Hepatocyte (in vitro differentiated cells): ENCODE measurements at regions not wholly inside any gene's neighbourhood (a gene's known extent, or its start where the extent isn't known, plus 50 kb on each side); places are given as distances from the start of the nearest gene placed in this dataset.
"Not testable (repeated sequence)": the region's sequence is repeated elsewhere in the genome, so short reads cannot be mapped to it uniquely, and the experiment has no call there.

ENCODE experiments used
- DNase-seq: peaks from one replicate; pipeline ENCODE4 v3.0.0-alpha.2; 2016; ENCODE audit warnings: low spot score
- H2AFZ ChIP-seq: fragments of 200-600 bp; sonication (generic); 2 replicates; pipeline ENCODE4 v1.6.0; 2016; ENCODE audit warnings: antibody characterized with exemption, mild to moderate bottlenecking
- H3K27ac ChIP-seq: fragments of 200-600 bp; sonication (generic); 2 replicates; pipeline ENCODE4 v1.5.1; 2016; ENCODE audit warnings: mild to moderate bottlenecking
- H3K27me3 ChIP-seq: fragments of 200-600 bp; sonication (generic); 2 replicates; pipeline ENCODE4 v1.6.1; 2016
- H3K36me3 ChIP-seq: fragments of 200-600 bp; sonication (generic); replicated peaks from 2 replicates; pipeline ENCODE4 v1.5.1; 2016; ENCODE audit warnings: low read depth; ENCODE audit not compliant: insufficient read depth
- H3K4me1 ChIP-seq: fragments of 200-600 bp; sonication (generic); 2 replicates; pipeline ENCODE4 v1.5.1; 2016; ENCODE audit warnings: mild to moderate bottlenecking, moderate library complexity; ENCODE audit not compliant: insufficient read depth
- H3K4me2 ChIP-seq: fragments of 200-600 bp; sonication (generic); 2 replicates; pipeline ENCODE4 v1.6.0; 2016
- H3K4me3 ChIP-seq: fragments of 200-600 bp; sonication (generic); 2 replicates; pipeline ENCODE4 v1.5.1; 2016; ENCODE audit warnings: mild to moderate bottlenecking
- H3K79me2 ChIP-seq: fragments of 200-600 bp; sonication (generic); 2 replicates; pipeline ENCODE4 v1.6.0; 2017; ENCODE audit warnings: mild to moderate bottlenecking
- H3K9me2 ChIP-seq: fragments of 200-600 bp; sonication (generic); replicated peaks from 2 replicates; pipeline ENCODE4 v1.6.0; 2017; ENCODE audit warnings: mild to moderate bottlenecking; ENCODE audit not compliant: insufficient read depth
- H3K9me3 ChIP-seq: fragments of 200-600 bp; sonication (generic); 2 replicates; pipeline ENCODE4 v1.5.1; 2016; ENCODE audit warnings: low read depth, mild to moderate bottlenecking
- H4K20me1 ChIP-seq: fragments of 200-600 bp; sonication (generic); 2 replicates; pipeline ENCODE4 v1.6.0; 2016; ENCODE audit warnings: mild to moderate bottlenecking; ENCODE audit not compliant: insufficient read depth, poor library complexity, severe bottlenecking
- CTCF ChIP-seq: fragments of 200-600 bp; sonication (generic); IDR thresholded peaks from 2 replicates; pipeline ENCODE4 v1.5.1; 2016; ENCODE audit warnings: antibody characterized with exemption, mild to moderate bottlenecking; ENCODE audit not compliant: poor library complexity
- EZH2 ChIP-seq: fragments of 200-600 bp; sonication (generic); IDR thresholded peaks from 2 replicates; pipeline ENCODE4 v1.6.1; 2016; ENCODE audit warnings: antibody characterized with exemption, mild to moderate bottlenecking, borderline replicate concordance
- EZH2phosphoT487 ChIP-seq: fragments of 200-600 bp; sonication (generic); IDR thresholded peaks from one replicate; pipeline ENCODE4 v1.6.1; 2018; ENCODE audit warnings: antibody characterized with exemption, mild to moderate bottlenecking, low read depth, moderate library complexity; ENCODE audit not compliant: unreplicated experiment, severe bottlenecking
- WGBS: methylation state at CpG from one replicate; pipeline ENCODE4 v1.1.6; 2016; ENCODE audit warnings: low lambda C conversion rate; ENCODE audit errors: missing lambda C conversion rate; 5-methylcytosine and 5-hydroxymethylcytosine counted together

GRCh38 chr21:9756677-9757076 is 764.7 kb upstream of the TPTE start:
- no peak overlapping the region for H3K4me3 ChIP-seq
- H3K9me3 ChIP-seq = peaks cover 38% of the 10 kb centered on the region
- no peaks in the 10 kb centered on the region for H3K79me2 ChIP-seq
- no peaks in the 10 kb centered on the region for H3K4me1 ChIP-seq
- no peaks in the 10 kb centered on the region for H3K9me2 ChIP-seq
- no peaks in the 10 kb centered on the region for H3K27me3 ChIP-seq
- no peak overlapping the region for H3K27ac ChIP-seq
- no peak overlapping the region for H3K4me2 ChIP-seq
- no peaks in the 10 kb centered on the region for H4K20me1 ChIP-seq
- no peak overlapping the region for H2AFZ ChIP-seq
- WGBS = 73% methylated on average over 9 of the region's 9 CpGs
- DNase-seq = no peak
- H3K36me3 ChIP-seq = no peaks in the 10 kb centered on the region
- TF ChIP-seq CTCF = no peak

- not testable (repeated sequence) for H3K4me3 ChIP-seq, H2AFZ ChIP-seq, H3K27me3 ChIP-seq, H3K4me1 ChIP-seq, H3K4me2 ChIP-seq, DNase-seq, H3K79me2 ChIP-seq, H4K20me1 ChIP-seq, H3K9me2 ChIP-seq, H3K36me3 ChIP-seq, H3K27ac ChIP-seq
- H3K9me3 ChIP-seq = peaks cover 38% of the 10 kb centered on the region
- WGBS = 59% methylated on average over 8 of the region's 9 CpGs
Observed at GRCh38 chr21:9757118-9757517, 764.3 kb upstream of the TPTE start.

- peaks cover 34% of the 10 kb centered on the region for H3K9me3 ChIP-seq
Observed at GRCh38 chr21:9757572-9757971, 763.8 kb upstream of the TPTE start.

GRCh38 chr21:9758141-9758540 is 763.2 kb upstream of the TPTE start:
- Histone ChIP-seq H3K4me3 (no peak overlapping the region), H3K36me3 (no peaks in the 10 kb centered on the region), H3K4me1 (no peaks in the 10 kb centered on the region), H3K9me3 (peaks cover 37% of the 10 kb centered on the region), H3K27me3 (no peaks in the 10 kb centered on the region), H2AFZ (no peak overlapping the region), H4K20me1 (no peaks in the 10 kb centered on the region), H3K27ac (no peak overlapping the region), H3K79me2 (no peaks in the 10 kb centered on the region), H3K4me2 (no peak overlapping the region), H3K9me2 (no peaks in the 10 kb centered on the region)
- TF ChIP-seq CTCF = no peak
- TF ChIP-seq EZH2 = no peak
- no peak for TF ChIP-seq EZH2phosphoT487
- 67% methylated on average over 6 of the region's 6 CpGs for WGBS
- DNase-seq = no peak

More at GRCh38 chr21:9757572-9757971, 763.8 kb upstream of the TPTE start:
- H4K20me1 ChIP-seq, H3K4me2 ChIP-seq, H3K36me3 ChIP-seq, H2AFZ ChIP-seq, H3K27me3 ChIP-seq, H3K79me2 ChIP-seq, H3K27ac ChIP-seq, DNase-seq, H3K9me2 ChIP-seq, H3K4me3 ChIP-seq, H3K4me1 ChIP-seq: not testable (repeated sequence)
- 79% methylated on average over 9 of the region's 9 CpGs for WGBS

- no peaks in the 10 kb centered on the region for H3K9me2 ChIP-seq
- H3K27ac ChIP-seq = no peak overlapping the region
- no peak overlapping the region for H3K4me3 ChIP-seq
- H3K9me3 ChIP-seq = peaks cover 44% of the 10 kb centered on the region
- H2AFZ ChIP-seq = no peak overlapping the region
- H3K4me2 ChIP-seq = no peak overlapping the region
- TF ChIP-seq EZH2phosphoT487 (no peak), EZH2 (no peak), CTCF (no peak)
- no peak for DNase-seq
- H3K27me3 ChIP-seq = no peaks in the 10 kb centered on the region
- H3K36me3 ChIP-seq = no peaks in the 10 kb centered on the region
- no peaks in the 10 kb centered on the region for H4K20me1 ChIP-seq
- H3K79me2 ChIP-seq = no peaks in the 10 kb centered on the region
- no peaks in the 10 kb centered on the region for H3K4me1 ChIP-seq
- 68% methylated on average over 6 of the region's 6 CpGs for WGBS
Observed at GRCh38 chr21:9758888-9759287, 762.5 kb upstream of the TPTE start.
